Neural cell (in vitro differentiated cells): ENCODE measurements at regions not wholly inside any gene's neighbourhood (a gene's known extent, or its start where the extent isn't known, plus 50 kb on each side); places are given as distances from the start of the nearest gene placed in this dataset.
"Not testable (repeated sequence)": the region's sequence is repeated elsewhere in the genome, so short reads cannot be mapped to it uniquely, and the experiment has no call there.

Experiments used
- H2AFZ ChIP-seq: fragments of 200-600, 300-800 bp; sonication (generic), shearing (Covaris generic); 2 replicates; pipeline ENCODE4 v1.6.0; 2014; ENCODE audit warnings: low read depth, mild to moderate bottlenecking, antibody characterized with exemption, low read length, moderate library complexity
- H3F3A ChIP-seq: fragments of 200-600 bp; shearing (Covaris generic); 2 replicates; pipeline ENCODE4 v1.6.1; 2016; ENCODE audit warnings: mild to moderate bottlenecking, moderate library complexity, mixed read lengths, antibody characterized with exemption, low read length; ENCODE audit not compliant: insufficient read depth, poor library complexity, severe bottlenecking
- H3K27ac ChIP-seq: fragments of 200-600, 300-800 bp; sonication (generic), shearing (Covaris generic); 2 replicates; pipeline ENCODE4 v1.5.1; 2014; ENCODE audit warnings: mild to moderate bottlenecking, low read length, moderate library complexity
- H3K27me3 ChIP-seq: fragments of 300-800, 200-600 bp; sonication (generic), shearing (Covaris generic); 2 replicates; pipeline ENCODE4 v1.6.0; 2014; ENCODE audit warnings: mild to moderate bottlenecking, low read depth, low read length, moderate library complexity; ENCODE audit not compliant: insufficient read depth
- H3K36me3 ChIP-seq: fragments of 300-800, 200-600 bp; sonication (generic), shearing (Covaris generic); 2 replicates; pipeline ENCODE4 v1.5.1; 2014; ENCODE audit warnings: mild to moderate bottlenecking, antibody characterized with exemption, low read length, moderate library complexity; ENCODE audit not compliant: insufficient read depth
- H3K4me2 ChIP-seq: fragments of 300-800, 200-600 bp; sonication (generic), shearing (Covaris generic); 2 replicates; pipeline ENCODE4 v1.6.0; 2014; ENCODE audit warnings: mild to moderate bottlenecking, low read length
- H3K4me3 ChIP-seq: fragments of 300-800, 200-600 bp; sonication (generic), shearing (Covaris generic); 2 replicates; pipeline ENCODE4 v1.5.1; 2014; ENCODE audit warnings: mild to moderate bottlenecking, low read length, moderate library complexity
- H3K79me2 ChIP-seq: fragments of 200-600 bp; shearing (Covaris generic); replicated peaks from 2 replicates; pipeline ENCODE4 v1.6.0; 2014; ENCODE audit warnings: mild to moderate bottlenecking, low read length, moderate library complexity; ENCODE audit not compliant: insufficient read depth
- H3K9ac ChIP-seq: fragments of 300-800, 200-600 bp; sonication (generic), shearing (Covaris generic); 2 replicates; pipeline ENCODE4 v1.6.1; 2016; ENCODE audit warnings: mild to moderate bottlenecking, low read length, mixed read lengths
- H3K9me2 ChIP-seq: fragments of 200-600 bp; shearing (Covaris generic); 2 replicates; pipeline ENCODE4 v1.6.1; 2016; ENCODE audit warnings: mild to moderate bottlenecking, low read length, mixed read lengths; ENCODE audit not compliant: insufficient read depth
- H3K9me3 ChIP-seq: fragments of 200-600, 300-800 bp; sonication (generic), shearing (Covaris generic); 2 replicates; pipeline ENCODE4 v1.6.1; 2016; ENCODE audit warnings: mild to moderate bottlenecking, mixed run types, low read length, moderate library complexity, mixed read lengths
- H4K20me1 ChIP-seq: fragments of 200-600 bp; shearing (Covaris generic); 2 replicates; pipeline ENCODE4 v1.6.1; 2016; ENCODE audit warnings: mild to moderate bottlenecking, mixed run types; ENCODE audit not compliant: insufficient read depth
- EP300 ChIP-seq: fragments of 450-650 bp; conservative IDR thresholded peaks from 2 replicates; pipeline ENCODE4 v1.6.1; 2014; ENCODE audit warnings: antibody characterized with exemption, mild to moderate bottlenecking, moderate library complexity; ENCODE audit not compliant: poor library complexity, severe bottlenecking
- EZH2 ChIP-seq: fragments of 200-600, 300-800 bp; shearing (Covaris generic), sonication (generic); IDR thresholded peaks from 2 replicates; pipeline ENCODE4 v1.6.1; 2014; ENCODE audit warnings: antibody characterized with exemption, low read length, borderline replicate concordance, mild to moderate bottlenecking; ENCODE audit not compliant: insufficient read depth, poor library complexity, severe bottlenecking
- MXI1 ChIP-seq: fragments of 450-650 bp; conservative IDR thresholded peaks from 2 replicates; pipeline ENCODE4 v1.6.1; 2014; ENCODE audit warnings: antibody characterized with exemption, mild to moderate bottlenecking; ENCODE audit not compliant: poor library complexity, severe bottlenecking
- POLR2AphosphoS5 ChIP-seq: IDR thresholded peaks from 2 replicates; pipeline ENCODE4 v1.6.1; 2012
- RAD21 ChIP-seq: fragments of 450-650 bp; conservative IDR thresholded peaks from 2 replicates; pipeline ENCODE4 v1.6.1; 2014; ENCODE audit warnings: antibody characterized with exemption, mild to moderate bottlenecking, moderate library complexity
- REST ChIP-seq: IDR thresholded peaks from 2 replicates; pipeline ENCODE4 v1.6.1; 2012; ENCODE audit warnings: borderline replicate concordance
- SMC3 ChIP-seq: fragments of 450-650 bp; conservative IDR thresholded peaks from 2 replicates; pipeline ENCODE4 v1.6.1; 2014; ENCODE audit warnings: antibody characterized with exemption, mild to moderate bottlenecking, moderate library complexity; ENCODE audit not compliant: poor library complexity
- TAF1 ChIP-seq: IDR thresholded peaks from 2 replicates; pipeline ENCODE4 v1.6.1; 2012; ENCODE audit warnings: low read depth
- TF ChIP-seq, protein P1 (sequence below): fragments of 450-650 bp; IDR thresholded peaks from 2 replicates; pipeline ENCODE4 v1.5.1; 2014; ENCODE audit warnings: antibody characterized with exemption, mild to moderate bottlenecking, moderate library complexity; ENCODE audit not compliant: poor library complexity, severe bottlenecking

DNA sequence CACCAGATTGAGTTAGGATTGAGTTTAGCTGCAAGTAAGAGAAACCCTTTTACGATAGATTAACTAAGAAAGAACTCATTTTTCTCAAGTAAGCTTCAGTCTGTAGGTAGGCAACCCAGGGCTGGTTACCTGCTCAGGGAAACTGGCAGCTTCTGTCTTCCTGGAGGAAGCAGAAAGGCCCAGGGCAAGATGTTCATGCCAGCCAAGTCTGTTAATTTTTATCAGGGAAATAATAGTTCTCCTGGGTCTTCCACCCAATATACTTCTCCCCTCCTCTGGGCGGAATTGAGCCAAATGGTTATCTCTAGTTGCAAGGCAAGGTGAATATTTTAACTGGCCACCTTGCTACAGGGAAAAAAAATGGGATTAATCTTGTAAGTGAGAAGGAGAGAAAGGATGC lies 98.2 kb downstream of the UTRN start:
- TF ChIP-seq POLR2AphosphoS5 (no peak), SMC3 (no peak), EP300 (no peak), RAD21 (no peak)
- TF ChIP-seq, protein P1, sequence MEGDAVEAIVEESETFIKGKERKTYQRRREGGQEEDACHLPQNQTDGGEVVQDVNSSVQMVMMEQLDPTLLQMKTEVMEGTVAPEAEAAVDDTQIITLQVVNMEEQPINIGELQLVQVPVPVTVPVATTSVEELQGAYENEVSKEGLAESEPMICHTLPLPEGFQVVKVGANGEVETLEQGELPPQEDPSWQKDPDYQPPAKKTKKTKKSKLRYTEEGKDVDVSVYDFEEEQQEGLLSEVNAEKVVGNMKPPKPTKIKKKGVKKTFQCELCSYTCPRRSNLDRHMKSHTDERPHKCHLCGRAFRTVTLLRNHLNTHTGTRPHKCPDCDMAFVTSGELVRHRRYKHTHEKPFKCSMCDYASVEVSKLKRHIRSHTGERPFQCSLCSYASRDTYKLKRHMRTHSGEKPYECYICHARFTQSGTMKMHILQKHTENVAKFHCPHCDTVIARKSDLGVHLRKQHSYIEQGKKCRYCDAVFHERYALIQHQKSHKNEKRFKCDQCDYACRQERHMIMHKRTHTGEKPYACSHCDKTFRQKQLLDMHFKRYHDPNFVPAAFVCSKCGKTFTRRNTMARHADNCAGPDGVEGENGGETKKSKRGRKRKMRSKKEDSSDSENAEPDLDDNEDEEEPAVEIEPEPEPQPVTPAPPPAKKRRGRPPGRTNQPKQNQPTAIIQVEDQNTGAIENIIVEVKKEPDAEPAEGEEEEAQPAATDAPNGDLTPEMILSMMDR, result no peak
- H3K79me2 ChIP-seq, result peaks cover 3% of the 10 kb centered on the region
- H3K4me2 ChIP-seq, result no peak overlapping the region

GRCh38 chr6:144384427-144384826 lies 99.3 kb downstream of the UTRN start:
- H3K79me2 ChIP-seq, result peaks cover 3% of the 10 kb centered on the region
- no peak overlapping the region for H3K4me2 ChIP-seq
- TF ChIP-seq EZH2, result no peak
- TF ChIP-seq POLR2AphosphoS5, result no peak
- TF ChIP-seq EP300, result no peak
- TF ChIP-seq, protein P1, result no peak
- TF ChIP-seq RAD21, result no peak
- no peak for TF ChIP-seq REST
- no peak for TF ChIP-seq MXI1
- TF ChIP-seq TAF1, result no peak
- TF ChIP-seq SMC3, result no peak
- H3K27ac ChIP-seq, result no peak overlapping the region
- H3K9me2 ChIP-seq, result no peaks in the 10 kb centered on the region
- H3K27me3 ChIP-seq, result no peaks in the 10 kb centered on the region
- no peaks in the 10 kb centered on the region for H4K20me1 ChIP-seq
- no peaks in the 10 kb centered on the region for H3K36me3 ChIP-seq
- H3F3A ChIP-seq, result no peaks in the 10 kb centered on the region
- H2AFZ ChIP-seq, result no peak overlapping the region
- no peak overlapping the region for H3K9ac ChIP-seq
- H3K9me3 ChIP-seq, result peaks cover 3% of the 10 kb centered on the region
- H3K4me3 ChIP-seq, result no peak overlapping the region

More for the DNA sequence above, 98.2 kb downstream of the UTRN start:
- no peak overlapping the region for H3K27ac ChIP-seq
- no peaks in the 10 kb centered on the region for H3K9me2 ChIP-seq
- H3K4me3 ChIP-seq, result no peak overlapping the region
- H3K27me3 ChIP-seq, result no peaks in the 10 kb centered on the region
- H4K20me1 ChIP-seq, result no peaks in the 10 kb centered on the region
- H3K9ac ChIP-seq, result no peak overlapping the region
- no peaks in the 10 kb centered on the region for H3F3A ChIP-seq
- no peaks in the 10 kb centered on the region for H3K36me3 ChIP-seq
- H3K9me3 ChIP-seq, result peaks cover 3% of the 10 kb centered on the region
- no peak overlapping the region for H2AFZ ChIP-seq

DNA sequence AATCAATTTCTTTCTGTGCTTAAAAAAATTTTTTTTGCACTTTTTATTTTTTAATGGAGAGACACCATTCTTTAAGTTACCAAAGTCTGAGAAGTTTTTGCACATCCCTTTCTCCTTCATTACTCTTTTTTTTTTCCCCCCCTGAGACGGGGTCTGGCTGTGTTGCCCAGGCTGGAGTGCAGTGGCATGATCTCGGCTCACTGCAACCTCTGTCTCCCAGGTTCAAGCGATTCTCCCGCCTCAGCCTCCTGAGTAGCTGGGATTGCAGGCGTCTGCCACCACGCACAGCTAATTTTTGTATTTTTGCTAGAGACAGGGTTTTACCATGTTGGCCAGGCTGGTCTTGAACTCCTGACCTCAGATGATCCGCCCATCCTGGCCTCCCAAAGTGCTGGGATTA lies 104.3 kb downstream of the UTRN start:
- not testable (repeated sequence) for H4K20me1 ChIP-seq, H3K9me2 ChIP-seq, H3K27me3 ChIP-seq, H3K36me3 ChIP-seq, H2AFZ ChIP-seq, H3K9ac ChIP-seq, H3K79me2 ChIP-seq, H3K9me3 ChIP-seq, H3K4me2 ChIP-seq, H3K4me3 ChIP-seq, H3K27ac ChIP-seq, H3F3A ChIP-seq
